Caco-2 (cell line): ENCODE measurements at regions not wholly inside any gene's neighbourhood (a gene's known extent, or its start where the extent isn't known, plus 50 kb on each side); places are given as distances from the start of the nearest gene placed in this dataset.

Experiments used
- BruUV-seq: library from RNA; stranded (reverse); fragments of 400-500 nt; replicated peaks from 2 replicates; lab custom pipeline; 2021; lab: Mats Ljungman, UMichigan
- CTCF ChIA-PET: fragments of 300-600 bp; sonication (Branson Sonifier 250); formaldehyde crosslinking; loops from one replicate; lab custom pipeline; 2022; ENCODE audit warnings: antibody characterized with exemption; lab: Charles Lee
- POLR2A ChIA-PET: fragments of 300-600 bp; sonication (Branson Sonifier 250); formaldehyde crosslinking; loops from one replicate; lab custom pipeline; 2022; ENCODE audit warnings: antibody characterized with exemption; lab: Charles Lee
- DNase-seq, 2 experiments: peaks; one replicate each; pipeline versions ENCODE4 v3.0.0 to v3.0.0-alpha.2; 2020 to 2022
- H3K27me3 ChIP-seq: replicated peaks from 2 replicates; pipeline ENCODE4 v1.6.0; 2011; ENCODE audit warnings: low read length; ENCODE audit not compliant: control insufficient read depth, insufficient read depth
- H3K36me3 ChIP-seq: 2 replicates; pipeline ENCODE4 v1.5.1; 2011; ENCODE audit warnings: low read length; ENCODE audit not compliant: control insufficient read depth, insufficient read depth
- H3K4me1 ChIP-seq: fragments of 250-450 bp; sonication (Bioruptor Pico); 2 replicates; pipeline ENCODE4 v1.5.1; 2020; ENCODE audit warnings: mild to moderate bottlenecking
- H3K4me3 ChIP-seq: 2 replicates; pipeline ENCODE4 v1.5.1; 2011; ENCODE audit warnings: low read depth, mild to moderate bottlenecking, control low read depth, low read length
- H3K9me3 ChIP-seq: fragments of 250-450 bp; sonication (Bioruptor Pico); 2 replicates; pipeline ENCODE4 v1.5.1; 2020; ENCODE audit warnings: mild to moderate bottlenecking, moderate library complexity
- H3K27ac Mint-ChIP-seq: one replicate; pipeline ENCODE4 v1.8.0; 2022; ENCODE audit warnings: mixed read lengths; ENCODE audit not compliant: unreplicated experiment
- H3K27me3 Mint-ChIP-seq: one replicate; pipeline ENCODE4 v1.8.0; 2022; ENCODE audit warnings: mixed read lengths; ENCODE audit not compliant: insufficient read depth, unreplicated experiment
- H3K36me3 Mint-ChIP-seq: one replicate; pipeline ENCODE4 v1.8.0; 2022; ENCODE audit warnings: mild to moderate bottlenecking, mixed read lengths; ENCODE audit not compliant: insufficient read depth, unreplicated experiment
- H3K4me1 Mint-ChIP-seq: one replicate; pipeline ENCODE4 v1.8.0; 2022; ENCODE audit warnings: low read depth, mixed read lengths; ENCODE audit not compliant: unreplicated experiment
- H3K4me3 Mint-ChIP-seq: one replicate; pipeline ENCODE4 v1.8.0; 2022; ENCODE audit warnings: mild to moderate bottlenecking, moderate library complexity, mixed read lengths; ENCODE audit not compliant: unreplicated experiment
- H3K9me3 Mint-ChIP-seq: one replicate; pipeline ENCODE4 v1.8.0; 2022; ENCODE audit warnings: mixed read lengths; ENCODE audit not compliant: unreplicated experiment
- intact Hi-C: fragments of 100-400 bp; cut with micrococcal nuclease; formaldehyde crosslinking; loops from one replicate; pipeline ENCODE4 v1.10.0; 2022; ENCODE audit not compliant: unreplicated experiment
- TF ChIP-seq, protein P1 (sequence below), 2 experiments: fragments of 200-600 bp in 1 of 2; IDR thresholded peaks; 1 replicate in 1 of 2; 2 replicates in 1 of 2; pipeline versions ENCODE4 v1.5.1 to v1.8.0; 2011 to 2022; ENCODE audit warnings: antibody characterized with exemption in 1 of 2, control low read depth in 1 of 2, inconsistent platforms in 1 of 2, low read depth in 1 of 2, low read length in 1 of 2, mild to moderate bottlenecking in 1 of 2, moderate library complexity in 1 of 2; ENCODE audit not compliant: insufficient read depth in 1 of 2, severe bottlenecking in 1 of 2, unreplicated experiment in 1 of 2

DNA sequence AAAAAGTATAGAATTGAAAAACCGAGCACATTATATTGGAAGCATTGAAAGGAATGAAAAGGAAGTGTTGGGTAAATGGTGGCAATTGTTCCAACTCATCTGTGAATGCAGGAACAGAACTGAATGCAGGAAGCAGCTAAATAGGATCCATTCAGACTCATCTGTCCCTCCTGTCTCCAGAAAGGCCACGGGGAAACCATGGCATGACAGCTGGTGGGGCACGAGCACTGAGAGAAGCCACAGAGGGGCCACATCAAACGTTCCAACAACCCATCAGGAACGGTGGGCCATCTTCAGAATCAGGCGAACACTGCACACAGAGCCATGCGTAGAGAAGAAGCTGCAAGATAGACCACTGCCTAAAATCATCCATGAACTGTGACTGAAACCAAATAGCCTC is 138.5 kb upstream of the SLC35G4 start:
- POLR2A ChIA-PET = no interaction called here
- H3K9me3 ChIP-seq = no peaks in the 10 kb centered on the region
- no TSS peak for BruUV-seq
- Mint-ChIP-seq H3K27me3 (no peaks in the 10 kb centered on the region), H3K4me1 (no peaks in the 10 kb centered on the region), H3K9me3 (peaks cover 3% of the 10 kb centered on the region), H3K36me3 (no peaks in the 10 kb centered on the region), H3K27ac (no peak overlapping the region), H3K4me3 (no peak overlapping the region)
- CTCF ChIA-PET = no interaction called here
- no peak overlapping the region for H3K4me3 ChIP-seq
- H3K36me3 ChIP-seq = no peaks in the 10 kb centered on the region
- TF ChIP-seq, protein P1, sequence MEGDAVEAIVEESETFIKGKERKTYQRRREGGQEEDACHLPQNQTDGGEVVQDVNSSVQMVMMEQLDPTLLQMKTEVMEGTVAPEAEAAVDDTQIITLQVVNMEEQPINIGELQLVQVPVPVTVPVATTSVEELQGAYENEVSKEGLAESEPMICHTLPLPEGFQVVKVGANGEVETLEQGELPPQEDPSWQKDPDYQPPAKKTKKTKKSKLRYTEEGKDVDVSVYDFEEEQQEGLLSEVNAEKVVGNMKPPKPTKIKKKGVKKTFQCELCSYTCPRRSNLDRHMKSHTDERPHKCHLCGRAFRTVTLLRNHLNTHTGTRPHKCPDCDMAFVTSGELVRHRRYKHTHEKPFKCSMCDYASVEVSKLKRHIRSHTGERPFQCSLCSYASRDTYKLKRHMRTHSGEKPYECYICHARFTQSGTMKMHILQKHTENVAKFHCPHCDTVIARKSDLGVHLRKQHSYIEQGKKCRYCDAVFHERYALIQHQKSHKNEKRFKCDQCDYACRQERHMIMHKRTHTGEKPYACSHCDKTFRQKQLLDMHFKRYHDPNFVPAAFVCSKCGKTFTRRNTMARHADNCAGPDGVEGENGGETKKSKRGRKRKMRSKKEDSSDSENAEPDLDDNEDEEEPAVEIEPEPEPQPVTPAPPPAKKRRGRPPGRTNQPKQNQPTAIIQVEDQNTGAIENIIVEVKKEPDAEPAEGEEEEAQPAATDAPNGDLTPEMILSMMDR (IDR thresholded peaks at IDR 0.05; ENCODE audit: insufficient read depth in 1 of 2, low read depth in 1 of 2, low read length in 1 of 2, severe bottlenecking in 1 of 2, unreplicated experiment in 1 of 2) = no peak
- H3K4me1 ChIP-seq = no peaks in the 10 kb centered on the region
- no peaks in the 10 kb centered on the region for H3K27me3 ChIP-seq
- no peak for DNase-seq
- intact Hi-C loops = no loop called here

DNA sequence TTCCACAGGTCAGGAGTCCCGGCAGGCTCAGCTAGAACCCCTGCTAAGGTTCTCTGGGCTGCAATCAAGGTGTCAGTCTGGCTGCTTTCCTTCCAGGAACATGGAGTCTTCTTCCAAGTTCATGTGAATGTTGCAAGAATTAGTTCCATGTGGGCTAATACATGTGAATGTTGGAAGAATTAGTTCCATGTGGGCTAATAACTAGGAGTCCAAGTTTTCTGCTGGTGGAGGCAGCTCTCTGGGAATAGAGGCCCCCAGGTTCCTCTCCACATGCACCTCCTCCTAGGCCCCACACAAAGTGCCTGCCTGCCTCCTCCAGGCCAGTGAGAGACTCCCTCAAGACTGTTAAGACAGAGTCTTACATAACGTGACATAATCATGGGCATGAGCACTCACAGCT is 140.8 kb upstream of the SLC35G4 start:
- no peaks in the 10 kb centered on the region for H3K27me3 ChIP-seq
- ChIA-PET POLR2A (no interaction called here), CTCF (no interaction called here)
- H3K9me3 ChIP-seq = no peaks in the 10 kb centered on the region
- no peaks in the 10 kb centered on the region for H3K4me1 ChIP-seq
- H3K36me3 Mint-ChIP-seq = no peaks in the 10 kb centered on the region
- no peaks in the 10 kb centered on the region for H3K27me3 Mint-ChIP-seq
- H3K9me3 Mint-ChIP-seq = no peaks in the 10 kb centered on the region
- TF ChIP-seq, protein P1 (IDR thresholded peaks at IDR 0.05; ENCODE audit: insufficient read depth in 1 of 2, low read depth in 1 of 2, low read length in 1 of 2, severe bottlenecking in 1 of 2, unreplicated experiment in 1 of 2) = no peak
- BruUV-seq = no TSS peak
- no peak overlapping the region for H3K27ac Mint-ChIP-seq
- H3K4me1 Mint-ChIP-seq = no peaks in the 10 kb centered on the region
- intact Hi-C loops = no loop called here
- DNase-seq = no peak
- H3K4me3 ChIP-seq = no peak overlapping the region
- H3K36me3 ChIP-seq = no peaks in the 10 kb centered on the region
- no peak overlapping the region for H3K4me3 Mint-ChIP-seq

DNA sequence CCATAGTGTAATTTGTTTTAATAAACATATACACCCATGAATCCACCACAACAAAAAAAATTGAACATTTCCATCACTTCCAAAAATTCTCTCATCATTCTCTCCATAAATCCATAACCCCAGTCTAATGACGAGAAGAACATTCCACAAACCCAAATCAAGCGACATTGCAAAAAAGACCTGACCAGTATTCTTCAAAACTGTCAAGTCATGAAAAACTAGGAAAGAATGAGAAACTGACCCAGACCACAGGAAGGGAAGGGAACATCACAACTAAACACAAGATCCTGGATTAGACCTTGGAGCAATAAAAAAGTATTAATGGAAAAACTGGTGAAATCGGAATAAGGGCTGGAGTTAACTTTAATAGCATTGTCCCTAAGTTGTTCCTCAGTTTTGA is 141.3 kb upstream of the SLC35G4 start:
- DNase-seq = no peak
- ChIA-PET POLR2A (no interaction called here), CTCF (no interaction called here)
- H3K36me3 Mint-ChIP-seq = no peaks in the 10 kb centered on the region
- H3K27ac Mint-ChIP-seq = no peak overlapping the region
- H3K9me3 Mint-ChIP-seq = no peaks in the 10 kb centered on the region
- intact Hi-C loops = no loop called here
- no peaks in the 10 kb centered on the region for H3K4me1 Mint-ChIP-seq
- no peaks in the 10 kb centered on the region for H3K27me3 Mint-ChIP-seq
- Histone ChIP-seq H3K4me1 (no peaks in the 10 kb centered on the region), H3K9me3 (no peaks in the 10 kb centered on the region), H3K27me3 (no peaks in the 10 kb centered on the region), H3K36me3 (no peaks in the 10 kb centered on the region), H3K4me3 (no peak overlapping the region)
- no TSS peak for BruUV-seq
- no peak overlapping the region for H3K4me3 Mint-ChIP-seq
- TF ChIP-seq, protein P1 (IDR thresholded peaks at IDR 0.05; ENCODE audit: insufficient read depth in 1 of 2, low read depth in 1 of 2, low read length in 1 of 2, severe bottlenecking in 1 of 2, unreplicated experiment in 1 of 2) = no peak
